Femur (tissue), 1 donor: ENCODE measurements at regions not wholly inside any gene's neighbourhood (a gene's known extent, or its start where the extent isn't known, plus 50 kb on each side); places are given as distances from the start of the nearest gene placed in this dataset.
"Not testable (repeated sequence)": the region's sequence is repeated elsewhere in the genome, so short reads cannot be mapped to it uniquely, and the experiment has no call there.

Source experiments
- DNase-seq: peaks from one replicate; pipeline ENCODE4 v3.0.0-alpha.2; 2017

GRCh38 chr3:4030624-4031023, 231.4 kb downstream of the LRRN1 start:
- DNase-seq: no peak

GRCh38 chr3:4033296-4033695, 234.1 kb downstream of the LRRN1 start:
- DNase-seq: no peak

DNA sequence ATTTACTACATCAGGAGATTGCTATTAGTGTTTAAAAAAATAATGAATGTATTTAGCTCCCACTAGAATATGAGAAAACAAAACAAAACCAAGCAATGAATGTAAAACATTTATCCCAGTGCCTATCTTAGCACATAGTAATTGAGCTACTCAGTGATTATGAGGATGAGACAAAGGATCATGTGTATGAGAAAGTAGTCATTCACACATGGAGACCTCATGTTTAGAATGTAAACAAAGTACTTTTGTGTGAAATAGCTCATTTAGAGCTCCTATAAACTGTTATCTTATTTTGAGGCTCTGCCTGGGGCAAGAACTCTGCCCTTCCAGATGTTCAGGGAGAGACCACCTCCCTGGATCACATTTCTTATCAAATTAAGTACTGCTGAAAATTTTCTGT, 236.8 kb downstream of the LRRN1 start:
- no peak for DNase-seq

DNA sequence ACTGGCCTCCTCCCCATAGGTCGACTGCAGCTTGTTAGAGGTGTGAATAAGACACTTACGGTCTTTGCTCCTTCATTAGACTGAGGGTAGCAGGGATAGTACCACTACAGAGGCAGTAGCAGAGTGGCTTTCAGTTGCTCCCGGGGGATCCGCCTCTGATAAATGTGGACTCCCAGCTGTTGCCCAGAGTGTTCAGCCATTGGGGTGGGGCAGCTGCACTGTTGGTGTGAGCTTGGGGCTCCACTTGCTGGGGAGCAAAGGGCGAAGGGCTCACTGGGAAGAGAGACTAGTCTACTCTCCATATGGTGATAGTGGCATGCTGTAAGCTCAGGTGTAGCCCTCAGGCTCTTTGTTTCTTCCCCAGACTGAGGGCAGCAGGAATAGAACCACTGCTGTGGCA, 239.1 kb downstream of the LRRN1 start:
- DNase-seq: no peak

DNA sequence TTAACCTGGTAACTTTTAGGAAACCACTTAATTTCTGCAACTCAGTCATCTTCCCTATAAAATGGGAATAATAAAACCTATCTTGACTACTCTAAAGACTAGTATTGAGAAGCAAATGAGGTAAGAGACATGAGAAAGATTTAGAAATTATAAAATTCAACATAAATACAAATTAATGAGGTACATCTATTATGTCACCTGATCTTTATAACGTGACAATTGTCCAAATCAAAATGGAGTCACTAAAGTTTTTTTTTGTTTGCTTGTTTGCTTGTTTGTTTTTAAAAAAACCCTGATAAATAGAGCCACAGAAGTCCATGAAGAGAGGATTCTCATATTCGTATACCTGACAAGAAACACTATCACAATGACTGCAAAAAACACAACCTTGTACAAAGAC, 242.8 kb downstream of the LRRN1 start:
- DNase-seq: no peak

GRCh38 chr3:4042869-4043268, 243.6 kb downstream of the LRRN1 start:
- DNase-seq: no peak

GRCh38 chr3:4043867-4044575, 244.8 kb downstream of the LRRN1 start:
- no peak for DNase-seq

DNA sequence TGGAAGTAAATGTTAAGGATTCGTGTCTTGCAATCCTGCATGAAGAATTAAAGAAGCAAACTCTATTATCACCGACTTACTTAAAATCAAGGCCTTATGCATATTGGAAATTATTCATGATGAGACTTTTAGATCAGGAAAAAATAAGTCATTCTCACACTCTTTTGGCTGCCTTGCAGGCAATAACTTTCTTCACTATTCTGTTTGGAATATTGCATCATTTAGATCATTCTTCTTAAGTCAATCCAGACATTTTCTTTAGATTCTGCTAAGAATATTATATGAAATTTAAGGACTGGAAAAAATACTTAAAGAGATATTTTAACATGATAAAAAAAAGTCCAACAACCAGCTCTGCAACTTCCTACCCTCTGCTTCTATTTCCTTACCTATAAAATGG, 245.4 kb downstream of the LRRN1 start:
- no peak for DNase-seq

- DNase-seq: no peak
Measured at GRCh38 chr3:4045756-4046155, 246.5 kb downstream of the LRRN1 start.

GRCh38 chr3:4047366-4047765, 248.1 kb downstream of the LRRN1 start:
- no peak for DNase-seq

GRCh38 chr3:4052706-4053105, 250.5 kb upstream of the SETMAR start:
- DNase-seq: no peak

DNA sequence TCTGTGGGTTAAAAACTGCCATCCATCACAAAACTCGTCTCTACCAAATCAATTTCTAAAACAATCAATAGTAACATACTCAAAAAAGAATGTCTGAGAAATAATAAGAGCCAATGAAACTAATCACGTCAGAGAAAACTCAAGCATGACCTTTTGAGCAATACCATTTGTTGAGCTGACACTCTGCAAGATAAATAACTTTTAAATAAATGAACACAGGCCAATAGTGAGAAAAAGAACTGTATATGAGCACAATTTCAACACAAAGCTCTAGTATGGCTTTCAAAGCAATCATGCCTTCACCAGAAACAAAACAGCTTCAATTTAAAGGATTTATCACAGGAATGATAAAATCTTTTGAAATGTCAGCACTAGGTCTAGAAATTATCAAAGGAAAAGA, 249.2 kb upstream of the SETMAR start:
- DNase-seq: no peak

- peak; percentile 23 for DNase-seq
Measured at GRCh38 chr3:4060064-4060463, 243.1 kb upstream of the SETMAR start.

- DNase-seq: no peak
Measured at GRCh38 chr3:4060603-4061002, 242.6 kb upstream of the SETMAR start.

GRCh38 chr3:4061195-4061594, 242.0 kb upstream of the SETMAR start:
- no peak for DNase-seq

DNA sequence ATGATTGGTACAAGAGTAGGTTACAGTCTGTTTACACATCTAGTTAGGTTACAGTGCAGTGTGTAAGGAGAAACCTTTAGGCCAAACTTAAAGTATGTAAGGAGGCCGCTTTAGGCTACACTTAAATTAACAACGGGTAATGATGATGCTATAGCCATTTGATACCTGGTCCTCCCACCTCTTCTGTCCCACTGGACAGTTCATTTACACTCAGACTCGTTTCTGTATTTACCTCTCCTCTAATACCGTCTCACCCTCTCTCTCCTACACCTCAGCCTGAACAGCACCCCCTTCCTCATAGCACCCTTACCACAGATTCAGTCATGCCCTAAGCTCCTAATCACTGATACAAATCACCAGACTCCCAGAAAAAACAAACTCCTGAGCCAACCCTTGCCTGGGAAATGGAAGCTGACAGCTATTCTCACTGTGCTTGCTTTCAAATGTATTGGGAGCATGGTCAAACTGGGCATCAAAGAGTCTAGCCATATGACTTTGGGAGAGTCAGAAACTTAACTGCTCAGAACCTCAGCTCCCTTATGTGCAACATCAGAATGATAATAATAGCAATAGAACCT, 241.3 kb upstream of the SETMAR start:
- DNase-seq: no peak

DNA sequence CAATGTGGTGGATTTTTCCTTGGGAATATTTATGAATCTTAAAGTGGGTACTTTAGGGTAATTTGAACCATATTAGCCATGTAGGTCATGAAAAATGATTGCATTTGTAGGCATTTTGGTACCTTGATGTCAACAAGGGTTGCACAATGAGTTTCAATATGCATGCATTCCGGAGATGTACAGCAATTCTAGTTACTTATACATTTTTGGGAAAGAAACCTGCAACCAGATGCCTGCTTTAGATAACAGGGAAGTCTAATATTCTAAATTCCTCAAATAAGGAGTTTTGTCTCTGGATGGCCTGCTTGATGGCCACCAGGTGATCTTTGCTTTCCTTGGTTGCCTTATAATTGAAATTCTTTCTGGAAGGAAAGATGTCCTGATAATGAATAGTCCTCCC, 240.5 kb upstream of the SETMAR start:
- DNase-seq: no peak

DNA sequence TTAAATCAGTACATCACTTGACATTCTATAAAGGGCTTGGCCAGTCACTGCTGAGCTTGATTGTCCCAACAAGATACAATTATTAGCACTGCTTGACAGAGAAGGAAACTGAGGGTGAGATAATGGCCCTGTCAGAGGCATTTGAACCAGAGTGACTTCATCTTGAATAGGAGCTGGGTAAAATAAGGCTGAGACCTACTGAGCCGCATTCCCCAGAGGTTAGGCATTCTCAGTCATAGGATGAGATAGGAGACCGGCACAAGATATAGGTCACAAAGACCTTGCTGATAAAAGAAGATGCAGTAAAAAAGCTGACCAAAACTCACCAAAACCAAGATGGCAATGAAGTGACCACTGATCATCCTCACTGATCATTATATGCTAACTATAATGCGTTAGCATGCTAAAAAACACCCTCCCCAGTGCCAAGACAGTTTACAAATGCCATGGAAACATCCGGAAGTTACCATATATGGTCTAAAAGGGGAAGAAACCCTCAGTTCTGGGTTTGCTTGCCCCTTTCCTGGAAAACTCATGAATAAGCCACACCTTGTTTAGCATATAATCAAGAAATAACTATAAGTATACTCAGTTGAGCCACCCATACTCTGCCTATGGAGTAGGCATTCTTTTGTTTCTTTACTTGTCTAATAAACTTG, 239.1 kb upstream of the SETMAR start:
- DNase-seq: no peak

DNA sequence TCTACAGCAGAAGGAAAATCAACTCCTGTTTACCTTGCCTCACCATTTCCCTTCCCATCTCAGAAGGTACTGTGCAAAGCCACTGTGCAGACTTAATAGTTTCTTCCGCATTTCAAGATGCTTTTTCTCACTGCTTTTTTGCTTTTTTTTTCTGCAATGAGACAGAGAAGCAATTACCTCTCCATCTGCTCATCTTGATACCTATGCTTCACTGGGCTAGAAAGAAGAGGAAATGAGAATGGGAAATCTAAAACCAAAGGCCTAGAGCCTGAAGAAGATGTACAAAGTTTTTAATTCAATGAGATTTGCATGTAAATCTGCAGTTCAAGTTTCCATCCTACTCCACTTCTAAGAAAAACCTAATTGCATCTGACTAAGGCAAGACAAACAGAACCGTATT, 238.1 kb upstream of the SETMAR start:
- no peak for DNase-seq

DNA sequence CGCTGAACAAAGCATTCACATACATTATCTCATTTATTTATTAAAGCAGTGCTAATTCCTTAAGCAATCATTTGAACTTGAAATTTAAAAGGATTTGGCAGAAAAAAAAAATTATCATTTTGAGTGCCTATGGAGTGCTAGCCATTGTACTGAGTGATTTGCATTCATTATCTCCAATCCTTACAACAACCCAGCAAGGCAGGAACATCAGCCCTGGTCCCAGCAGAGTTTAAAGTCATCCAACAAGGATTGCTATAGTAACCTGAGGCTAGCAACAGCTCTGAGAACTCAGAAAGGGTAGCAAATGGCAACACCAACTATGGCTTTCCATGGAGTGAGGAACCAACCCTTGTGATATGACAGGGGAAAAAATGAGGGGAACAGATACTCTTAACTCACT, 237.6 kb upstream of the SETMAR start:
- DNase-seq: no peak

DNA sequence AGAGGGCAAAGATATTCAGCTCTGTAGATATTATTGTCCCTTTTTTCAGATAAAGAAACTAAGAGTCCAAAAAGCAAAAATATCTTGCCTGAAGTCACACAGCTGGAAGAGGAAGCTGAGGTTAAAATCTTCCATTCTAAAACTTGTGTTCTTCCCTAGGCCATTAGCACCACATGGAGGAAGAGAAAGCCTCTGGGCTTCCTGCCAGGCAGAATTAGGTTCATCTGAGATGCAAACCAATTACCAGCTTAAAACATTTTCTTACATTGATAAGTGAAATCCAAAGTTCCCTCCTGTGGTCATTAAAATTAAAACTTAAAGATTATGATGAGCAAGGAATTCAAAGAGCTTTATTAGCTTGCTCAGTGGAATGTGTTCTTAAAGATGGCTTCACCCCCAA, 235.3 kb upstream of the SETMAR start:
- DNase-seq: no peak

GRCh38 chr3:4069796-4070195, 233.4 kb upstream of the SETMAR start:
- no peak for DNase-seq

DNA sequence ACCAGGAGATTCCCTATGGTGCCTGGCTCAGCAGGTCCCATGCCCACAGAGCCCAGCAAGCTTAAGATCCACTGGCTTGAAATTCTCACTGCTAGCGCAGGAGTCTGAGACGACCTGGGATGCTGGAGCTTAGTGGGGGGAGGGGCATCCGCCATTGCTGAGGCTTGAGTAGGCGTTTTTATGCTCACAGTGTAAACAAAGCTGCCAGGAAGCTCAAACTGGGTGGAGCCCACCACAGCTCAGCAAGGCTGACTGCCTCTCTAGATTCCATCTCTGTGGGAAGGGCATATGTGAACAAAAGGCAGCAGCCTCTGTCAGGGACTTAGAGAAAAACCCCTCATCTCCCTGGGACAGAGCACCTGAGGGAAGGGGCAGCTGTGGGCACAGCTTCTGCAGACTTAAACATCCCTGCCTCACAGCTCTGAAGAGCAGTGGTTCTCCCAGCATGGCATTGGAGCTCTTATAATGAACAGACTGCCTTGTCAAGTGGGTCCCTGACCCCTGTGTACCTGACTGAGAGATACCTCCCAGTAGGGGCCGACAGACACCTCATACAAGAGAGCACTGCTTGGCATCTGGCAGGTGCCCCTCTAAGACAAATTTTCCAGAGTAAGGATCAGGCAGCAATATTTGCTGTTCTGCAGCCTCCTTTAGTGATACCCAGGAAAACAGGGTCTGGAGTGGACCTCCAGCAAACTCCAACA, 231.5 kb upstream of the SETMAR start:
- DNase-seq: no peak

GRCh38 chr3:4077278-4077677, 225.9 kb upstream of the SETMAR start:
- not testable (repeated sequence) for DNase-seq
